ENCODE measurements at regions not wholly inside any gene's neighbourhood (a gene's known extent, or its start where the extent isn't known, plus 50 kb on each side); places are given as distances from the start of the nearest gene placed in this dataset.

GRCh38 chr9:2375114-2375513 lies 246.5 kb upstream of the VLDLR start:
- TF ChIP-seq CTCF (IDR thresholded peaks at IDR 0.05), result no peak
- no peak for TF ChIP-seq POLR2A (IDR thresholded peaks at IDR 0.05)

Measured in body of pancreas (tissue), 4 donors.